Cardiac muscle cell (in vitro differentiated cells and primary cell): ENCODE measurements at regions not wholly inside any gene's neighbourhood (a gene's known extent, or its start where the extent isn't known, plus 50 kb on each side); places are given as distances from the start of the nearest gene placed in this dataset.

Experiments used
- DNase-seq, 2 donors: peaks; one replicate each; pipeline versions ENCODE4 v3.0.0 to v3.0.0-alpha.2; 2010 to 2017; ENCODE audit warnings: low read depth in 1 of 2, low spot score in 1 of 2
- H3K27ac ChIP-seq: fragments of 200-600 bp; sonication (generic); 2 replicates; pipeline ENCODE4 v1.5.1; 2016
- H3K27me3 ChIP-seq: fragments of 200-600 bp; sonication (generic); 2 replicates; pipeline ENCODE4 v1.6.0; 2016; ENCODE audit warnings: control low read depth
- H3K36me3 ChIP-seq: fragments of 200-600 bp; sonication (generic); 2 replicates; pipeline ENCODE4 v1.5.1; 2016; ENCODE audit warnings: control low read depth
- H3K4me1 ChIP-seq: fragments of 200-600 bp; sonication (generic); 2 replicates; pipeline ENCODE4 v1.8.1; 2017; ENCODE audit warnings: low read depth, mild to moderate bottlenecking, mixed run types
- H3K4me3 ChIP-seq: fragments of 200-600 bp; sonication (generic); 2 replicates; pipeline ENCODE4 v1.5.1; 2016; ENCODE audit warnings: mild to moderate bottlenecking
- H3K9me3 ChIP-seq: fragments of 200-600 bp; sonication (generic); 2 replicates; pipeline ENCODE4 v1.5.1; 2017; ENCODE audit warnings: low read depth, mild to moderate bottlenecking, control low read depth
- CTCF ChIP-seq: IDR thresholded peaks from 2 replicates; pipeline ENCODE4 v1.5.1; 2012; ENCODE audit warnings: low read depth, mild to moderate bottlenecking, low read length

GRCh38 chr18:78207942-78208341 lies 771.7 kb upstream of the SALL3 start:
- Histone ChIP-seq H3K27me3 (no peaks in the 10 kb centered on the region), H3K27ac (no peak overlapping the region), H3K9me3 (no peaks in the 10 kb centered on the region), H3K4me3 (no peak overlapping the region), H3K4me1 (no peaks in the 10 kb centered on the region), H3K36me3 (no peaks in the 10 kb centered on the region)
- no peak for DNase-seq
- no peak for TF ChIP-seq CTCF

- Histone ChIP-seq H3K9me3 (no peaks in the 10 kb centered on the region), H3K27me3 (no peaks in the 10 kb centered on the region), H3K4me1 (no peaks in the 10 kb centered on the region), H3K4me3 (no peak overlapping the region), H3K27ac (no peak overlapping the region), H3K36me3 (no peaks in the 10 kb centered on the region)
- no peak for DNase-seq
- no peak for TF ChIP-seq CTCF
Measured at GRCh38 chr18:78208461-78208860, 771.2 kb upstream of the SALL3 start.

GRCh38 chr18:78213361-78213994 lies 766.1 kb upstream of the SALL3 start:
- Histone ChIP-seq H3K4me1 (no peaks in the 10 kb centered on the region), H3K27ac (no peak overlapping the region), H3K4me3 (no peak overlapping the region), H3K27me3 (no peaks in the 10 kb centered on the region), H3K36me3 (no peaks in the 10 kb centered on the region), H3K9me3 (no peaks in the 10 kb centered on the region)
- DNase-seq: no peak
- no peak for TF ChIP-seq CTCF

- Histone ChIP-seq H3K4me3 (no peak overlapping the region), H3K27me3 (no peaks in the 10 kb centered on the region), H3K27ac (no peak overlapping the region), H3K4me1 (no peaks in the 10 kb centered on the region), H3K9me3 (no peaks in the 10 kb centered on the region), H3K36me3 (no peaks in the 10 kb centered on the region)
- no peak for TF ChIP-seq CTCF
- no peak for DNase-seq
Measured at GRCh38 chr18:78221496-78221895, 758.1 kb upstream of the SALL3 start.

- Histone ChIP-seq H3K4me1 (no peaks in the 10 kb centered on the region), H3K36me3 (no peaks in the 10 kb centered on the region), H3K27me3 (peaks cover 6% of the 10 kb centered on the region), H3K9me3 (no peaks in the 10 kb centered on the region), H3K4me3 (no peak overlapping the region), H3K27ac (no peak overlapping the region)
- no peak for DNase-seq
- TF ChIP-seq CTCF: no peak
Measured at GRCh38 chr18:78228974-78229373, 750.6 kb upstream of the SALL3 start.
